ENCODE measurements at regions not wholly inside any gene's neighbourhood (a gene's known extent, or its start where the extent isn't known, plus 50 kb on each side); places are given as distances from the start of the nearest gene placed in this dataset.

GRCh38 chr10:118835682-118836326 lies 81.0 kb upstream of the CACUL1 start:
- CTCF ChIA-PET, result no interaction called here
- DNase-seq (ENCODE audit: low read depth, low spot score), result no peak
- H3K4me3 ChIP-seq (ENCODE audit: low read depth, low read length), result no peak overlapping the region
- POLR2A ChIA-PET, result no interaction called here
- no peak for TF ChIP-seq CTCF (IDR thresholded peaks at IDR 0.05; ENCODE audit: insufficient read depth, low read length, missing control alignments)

GRCh38 chr10:118838364-118838763 lies 83.6 kb upstream of the CACUL1 start:
- CTCF ChIA-PET, result no interaction called here
- POLR2A ChIA-PET, result no interaction called here
- no peak for DNase-seq (ENCODE audit: low read depth, low spot score)
- TF ChIP-seq CTCF (IDR thresholded peaks at IDR 0.05; ENCODE audit: insufficient read depth, low read length, missing control alignments), result no peak
- H3K4me3 ChIP-seq (ENCODE audit: low read depth, low read length), result no peak overlapping the region

- CTCF ChIA-PET, result no interaction called here
These were observed 84.6 kb upstream of the CACUL1 start for GRCh38 chr10:118839348-118839747.

GRCh38 chr10:118840071-118840775 lies 85.5 kb upstream of the CACUL1 start:
- ChIA-PET POLR2A (no interaction called here), CTCF (no interaction called here)
- no peak for DNase-seq (ENCODE audit: low read depth, low spot score)
- TF ChIP-seq CTCF (IDR thresholded peaks at IDR 0.05; ENCODE audit: insufficient read depth, low read length, missing control alignments), result no peak
- H3K4me3 ChIP-seq (ENCODE audit: low read depth, low read length), result no peak overlapping the region

More at GRCh38 chr10:118839348-118839747, 84.6 kb upstream of the CACUL1 start:
- POLR2A ChIA-PET, result no interaction called here
- DNase-seq (ENCODE audit: low read depth, low spot score), result no peak
- TF ChIP-seq CTCF (IDR thresholded peaks at IDR 0.05; ENCODE audit: insufficient read depth, low read length, missing control alignments), result no peak
- H3K4me3 ChIP-seq (ENCODE audit: low read depth, low read length), result no peak overlapping the region

- TF ChIP-seq CTCF (IDR thresholded peaks at IDR 0.05; ENCODE audit: insufficient read depth, low read length, missing control alignments), result no peak
- DNase-seq (ENCODE audit: low read depth, low spot score), result no peak
- ChIA-PET CTCF (interaction anchor here (0.7 kb wide), 1 partner anchor 13 kb away, joined by 3 read pairs; no protein-coding TSS in a partner anchor), POLR2A (no interaction called here)
- no peak overlapping the region for H3K4me3 ChIP-seq (ENCODE audit: low read depth, low read length)
These were observed 86.2 kb upstream of the CACUL1 start for GRCh38 chr10:118840776-118841468.

Measured in AG04449 (cell line).